GM23248 (cell line): ENCODE measurements at regions not wholly inside any gene's neighbourhood (a gene's known extent, or its start where the extent isn't known, plus 50 kb on each side); places are given as distances from the start of the nearest gene placed in this dataset.

Experiments
- DNase-seq: peaks from one replicate; pipeline ENCODE4 v3.0.0-alpha.2; 2015
- H2AFZ ChIP-seq: fragments of 200-600 bp; sonication (generic); 2 replicates; pipeline ENCODE4 v1.6.1; 2016; ENCODE audit warnings: antibody characterized with exemption
- H3F3A ChIP-seq: fragments of 200-600 bp; sonication (generic); 2 replicates; pipeline ENCODE4 v1.6.1; 2016; ENCODE audit warnings: mild to moderate bottlenecking, antibody characterized with exemption, mixed run types; ENCODE audit not compliant: insufficient read depth
- H3K27ac ChIP-seq: fragments of 200-600 bp; sonication (generic); 2 replicates; pipeline ENCODE4 v1.5.1; 2016; ENCODE audit warnings: mild to moderate bottlenecking
- H3K27me3 ChIP-seq: fragments of 200-600 bp; sonication (generic); replicated peaks from 2 replicates; pipeline ENCODE4 v1.6.1; 2016; ENCODE audit warnings: mild to moderate bottlenecking; ENCODE audit not compliant: insufficient read depth
- H3K36me3 ChIP-seq: fragments of 200-600 bp; sonication (generic); 2 replicates; pipeline ENCODE4 v1.6.1; 2016; ENCODE audit warnings: low read depth, mild to moderate bottlenecking
- H3K4me1 ChIP-seq: fragments of 200-600 bp; sonication (generic); 2 replicates; pipeline ENCODE4 v1.6.1; 2016; ENCODE audit warnings: mild to moderate bottlenecking; ENCODE audit not compliant: insufficient read depth
- H3K4me2 ChIP-seq: fragments of 200-600 bp; sonication (generic); one replicate; pipeline ENCODE4 v1.6.1; 2016; ENCODE audit warnings: mild to moderate bottlenecking; ENCODE audit not compliant: unreplicated experiment
- H3K4me3 ChIP-seq: fragments of 200-600 bp; sonication (generic); 2 replicates; pipeline ENCODE4 v1.5.1; 2016; ENCODE audit warnings: mild to moderate bottlenecking
- H3K79me2 ChIP-seq: fragments of 200-600 bp; sonication (generic); 2 replicates; pipeline ENCODE4 v1.6.1; 2016; ENCODE audit warnings: mild to moderate bottlenecking; ENCODE audit not compliant: insufficient read depth
- H3K9ac ChIP-seq: fragments of 200-600 bp; sonication (generic); 2 replicates; pipeline ENCODE4 v1.6.1; 2016; ENCODE audit warnings: mild to moderate bottlenecking
- H3K9me2 ChIP-seq: fragments of 200-600 bp; sonication (generic); 2 replicates; pipeline ENCODE4 v1.6.1; 2016; ENCODE audit warnings: mixed run types, mild to moderate bottlenecking, moderate library complexity; ENCODE audit not compliant: insufficient read depth
- H3K9me3 ChIP-seq: fragments of 200-600 bp; sonication (generic); one replicate; pipeline ENCODE4 v1.6.1; 2017; ENCODE audit warnings: low read depth
- H4K20me1 ChIP-seq: fragments of 200-600 bp; sonication (generic); 2 replicates; pipeline ENCODE4 v1.6.0; 2016; ENCODE audit not compliant: insufficient read depth
- EZH2 ChIP-seq: fragments of 200-600 bp; sonication (generic); IDR thresholded peaks from 2 replicates; pipeline ENCODE4 v1.6.1; 2018; ENCODE audit warnings: antibody characterized with exemption, mild to moderate bottlenecking; ENCODE audit not compliant: insufficient read depth, poor library complexity, severe bottlenecking
- EZH2phosphoT487 ChIP-seq: fragments of 200-600 bp; sonication (generic); IDR thresholded peaks from 2 replicates; pipeline ENCODE4 v1.6.1; 2018; ENCODE audit warnings: antibody characterized with exemption, moderate library complexity, mild to moderate bottlenecking, low read depth; ENCODE audit not compliant: insufficient read depth
- WGBS, 2 experiments: methylation state at CpG; one replicate each; pipeline ENCODE4 v1.1.6; 2015 to 2017; ENCODE audit warnings: low lambda C conversion rate in 2 of 2, low coverage in 1 of 2; ENCODE audit errors: missing lambda C conversion rate in 2 of 2; 5-methylcytosine and 5-hydroxymethylcytosine counted together
- in situ Hi-C: fragments of 300-500 bp; cut with MboI; formaldehyde crosslinking; loops from 2 replicates; pipeline ENCODE4 v1.15.0; 2020

DNA sequence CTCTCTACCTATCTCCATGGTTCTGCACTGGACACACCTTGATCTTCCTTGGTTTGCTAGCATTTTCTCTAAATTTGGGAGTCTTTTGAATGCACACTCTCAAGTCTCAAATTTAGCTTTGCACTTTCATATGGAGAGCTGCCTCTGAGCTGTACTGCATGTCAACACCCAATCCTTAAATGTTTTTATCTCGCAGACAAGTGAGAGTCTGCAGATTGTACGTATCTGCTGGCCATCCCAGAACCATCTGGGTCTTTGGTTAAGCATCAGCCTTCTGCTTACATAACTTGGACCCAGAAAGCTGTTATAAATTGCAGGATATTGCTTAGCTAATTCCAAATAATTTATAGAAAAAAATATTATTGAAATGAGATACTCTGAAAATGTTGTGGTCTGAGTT lies 111.4 kb upstream of the GRAMD2B start:
- Histone ChIP-seq H2AFZ (no peak overlapping the region), H3K79me2 (no peaks in the 10 kb centered on the region), H4K20me1 (no peaks in the 10 kb centered on the region), H3K4me3 (no peak overlapping the region), H3K4me2 (no peak overlapping the region), H3K9ac (no peak overlapping the region), H3F3A (no peaks in the 10 kb centered on the region), H3K9me2 (no peaks in the 10 kb centered on the region), H3K27me3 (peaks cover 17% of the 10 kb centered on the region), H3K27ac (no peak overlapping the region), H3K4me1 (no peaks in the 10 kb centered on the region), H3K9me3 (no peaks in the 10 kb centered on the region), H3K36me3 (no peaks in the 10 kb centered on the region)
- no peak for TF ChIP-seq EZH2phosphoT487
- no peak for TF ChIP-seq EZH2
- DNase-seq: no peak
- in situ Hi-C loops: no loop called here
- 66 to 69% methylated on average over 2 of the region's 2 CpGs for WGBS, 2 experiments

- TF ChIP-seq EZH2 (no peak), EZH2phosphoT487 (no peak)
- H2AFZ ChIP-seq: no peak overlapping the region
- no peaks in the 10 kb centered on the region for H3K4me1 ChIP-seq
- in situ Hi-C loops: no loop called here
- no peaks in the 10 kb centered on the region for H3K79me2 ChIP-seq
- H3K4me3 ChIP-seq: no peak overlapping the region
- peaks cover 38% of the 10 kb centered on the region for H3K27me3 ChIP-seq
- H3K4me2 ChIP-seq: no peak overlapping the region
- WGBS, 2 experiments: 38 to 43% methylated on average over 3 of the region's 3 CpGs
- H3K27ac ChIP-seq: no peak overlapping the region
- H4K20me1 ChIP-seq: no peaks in the 10 kb centered on the region
- no peak overlapping the region for H3K9ac ChIP-seq
- no peak for DNase-seq
- no peaks in the 10 kb centered on the region for H3F3A ChIP-seq
- H3K36me3 ChIP-seq: no peaks in the 10 kb centered on the region
- H3K9me2 ChIP-seq: no peaks in the 10 kb centered on the region
- H3K9me3 ChIP-seq: no peaks in the 10 kb centered on the region
Measured at GRCh38 chr5:126315341-126315740, 107.9 kb upstream of the GRAMD2B start.

GRCh38 chr5:126332326-126332725 lies 90.9 kb upstream of the GRAMD2B start:
- in situ Hi-C loops: loop anchor here (25.0 kb wide), 1 partner anchor 455 kb away; the partner anchor contains the start of gene LMNB1
- H3K36me3 ChIP-seq: no peaks in the 10 kb centered on the region
- H3K79me2 ChIP-seq: no peaks in the 10 kb centered on the region
- H3K9me2 ChIP-seq: no peaks in the 10 kb centered on the region
- no peak for TF ChIP-seq EZH2phosphoT487
- no peak for TF ChIP-seq EZH2
- H3K4me2 ChIP-seq: no peak overlapping the region
- H3K27me3 ChIP-seq: no peaks in the 10 kb centered on the region; the same call in 1 of the 2 replicates
- H3K9me3 ChIP-seq: no peaks in the 10 kb centered on the region
- no peak overlapping the region for H2AFZ ChIP-seq
- no peak overlapping the region for H3K27ac ChIP-seq
- no peaks in the 10 kb centered on the region for H3K4me1 ChIP-seq
- H3F3A ChIP-seq: no peaks in the 10 kb centered on the region
- H3K4me3 ChIP-seq: no peak overlapping the region
- no peaks in the 10 kb centered on the region for H4K20me1 ChIP-seq
- H3K9ac ChIP-seq: no peak overlapping the region
- DNase-seq: no peak
- WGBS, 2 experiments: 77 to 85% methylated on average over 1 of the region's 1 CpG

DNA sequence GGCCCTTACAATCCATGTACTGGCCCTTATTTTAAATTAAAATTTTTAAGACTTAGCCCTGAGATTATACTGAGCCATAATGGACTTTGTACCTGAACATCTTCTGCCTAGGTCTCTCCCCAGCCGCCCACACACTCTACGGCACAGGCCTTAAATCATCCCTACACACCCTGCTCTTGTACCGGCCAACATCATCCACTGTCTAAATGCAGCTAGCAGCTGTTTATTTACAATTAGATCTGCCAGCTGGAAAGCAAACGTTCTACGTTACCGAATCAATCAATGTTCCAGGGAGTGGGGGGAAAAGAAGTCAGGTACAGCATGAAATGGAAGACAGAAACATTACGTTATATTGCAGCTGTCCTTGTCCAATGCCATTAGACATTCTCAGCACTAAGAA lies 88.4 kb upstream of the GRAMD2B start:
- no peak for DNase-seq
- Histone ChIP-seq H3K27me3 (no peaks in the 10 kb centered on the region; the same call in 1 of the 2 replicates), H3K4me2 (no peak overlapping the region), H3K79me2 (no peaks in the 10 kb centered on the region), H3K4me1 (no peaks in the 10 kb centered on the region), H3K36me3 (no peaks in the 10 kb centered on the region), H3F3A (no peaks in the 10 kb centered on the region), H3K9me2 (no peaks in the 10 kb centered on the region), H3K4me3 (no peak overlapping the region), H2AFZ (no peak overlapping the region), H4K20me1 (no peaks in the 10 kb centered on the region), H3K9ac (no peak overlapping the region), H3K9me3 (no peaks in the 10 kb centered on the region), H3K27ac (no peak overlapping the region)
- TF ChIP-seq EZH2phosphoT487: no peak
- TF ChIP-seq EZH2: no peak
- 82 to 86% methylated on average over 7 of the region's 7 CpGs for WGBS, 2 experiments
- in situ Hi-C loops: loop anchor here (25.0 kb wide), 1 partner anchor 453 kb away; the partner anchor contains the start of gene LMNB1

DNA sequence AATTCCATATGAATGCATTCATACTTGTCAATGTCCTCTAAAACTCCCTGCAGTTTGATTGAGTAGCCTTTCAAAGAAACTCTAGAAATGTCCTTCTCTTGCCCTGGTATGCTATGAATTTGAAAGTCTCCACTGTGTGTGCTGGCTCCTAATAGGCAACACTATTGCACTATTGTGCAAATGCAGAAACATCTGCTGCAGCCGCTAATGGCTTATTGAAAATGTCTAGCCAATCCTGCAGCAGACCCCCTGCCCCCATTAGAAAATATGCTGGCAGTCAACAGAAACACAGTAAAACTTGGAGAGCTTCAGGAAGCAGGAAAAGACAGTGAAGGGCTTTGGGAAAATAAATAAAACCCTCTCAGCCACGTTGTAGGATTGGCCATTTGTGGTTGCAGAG lies 87.3 kb upstream of the GRAMD2B start:
- Histone ChIP-seq H3K9me3 (no peaks in the 10 kb centered on the region), H3K4me3 (no peak overlapping the region), H3K9me2 (no peaks in the 10 kb centered on the region), H3K36me3 (no peaks in the 10 kb centered on the region), H4K20me1 (no peaks in the 10 kb centered on the region), H3K9ac (no peak overlapping the region), H2AFZ (no peak overlapping the region), H3K27me3 (no peaks in the 10 kb centered on the region), H3K79me2 (no peaks in the 10 kb centered on the region), H3K4me2 (no peak overlapping the region), H3K4me1 (no peaks in the 10 kb centered on the region), H3F3A (no peaks in the 10 kb centered on the region), H3K27ac (no peak overlapping the region)
- TF ChIP-seq EZH2phosphoT487: no peak
- TF ChIP-seq EZH2: no peak
- in situ Hi-C loops: loop anchor here (25.0 kb wide), 1 partner anchor 451 kb away; the partner anchor contains the start of gene LMNB1
- WGBS, 2 experiments: 30 to 37% methylated on average over 2 of the region's 2 CpGs
- DNase-seq: no peak
